SU-DHL-6 (cell line): ENCODE measurements at regions not wholly inside any gene's neighbourhood (a gene's known extent, or its start where the extent isn't known, plus 50 kb on each side); places are given as distances from the start of the nearest gene placed in this dataset.

ENCODE experiments used
- H2AFZ ChIP-seq: fragments of 200-600 bp; sonication (generic); 2 replicates; pipeline ENCODE4 v1.6.1; 2014; ENCODE audit warnings: low read depth, mild to moderate bottlenecking, moderate library complexity, mixed read lengths, antibody characterized with exemption, low read length; ENCODE audit not compliant: severe bottlenecking
- H3F3A ChIP-seq: fragments of 200-600 bp; shearing (Covaris generic); 2 replicates; pipeline ENCODE4 v1.6.0; 2016; ENCODE audit warnings: antibody characterized with exemption, mild to moderate bottlenecking; ENCODE audit not compliant: insufficient read depth
- H3K27ac ChIP-seq: fragments of 200-600 bp; sonication (generic); 2 replicates; pipeline ENCODE4 v1.5.1; 2016; ENCODE audit warnings: low read depth, mild to moderate bottlenecking, low read length, moderate library complexity, mixed read lengths
- H3K27me3 ChIP-seq: fragments of 200-600 bp; sonication (generic), shearing (Covaris generic); 2 replicates; pipeline ENCODE4 v1.6.0; 2014; ENCODE audit warnings: mild to moderate bottlenecking, low read length
- H3K36me3 ChIP-seq: fragments of 200-600 bp; sonication (generic); 2 replicates; pipeline ENCODE4 v1.6.1; 2014; ENCODE audit warnings: mild to moderate bottlenecking, low read length, mixed read lengths
- H3K4me2 ChIP-seq: fragments of 300-600, 200-600 bp; shearing (Covaris generic), sonication (generic); 2 replicates; pipeline ENCODE4 v1.6.0; 2014; ENCODE audit warnings: low read length, low read depth, mild to moderate bottlenecking; ENCODE audit not compliant: poor library complexity, severe bottlenecking
- H3K4me3 ChIP-seq: fragments of 200-600 bp; sonication (generic); 2 replicates; pipeline ENCODE4 v1.5.1; 2014; ENCODE audit warnings: antibody characterized with exemption, low read length, mild to moderate bottlenecking, mixed read lengths; ENCODE audit not compliant: insufficient read depth, poor library complexity, severe bottlenecking
- H3K79me2 ChIP-seq: fragments of 200-600 bp; sonication (generic); 2 replicates; pipeline ENCODE4 v1.6.1; 2014; ENCODE audit warnings: mild to moderate bottlenecking, low read length, moderate library complexity; ENCODE audit not compliant: insufficient read depth
- H3K9ac ChIP-seq: fragments of 200-600 bp; sonication (generic); 2 replicates; pipeline ENCODE4 v1.7.0; 2014; ENCODE audit warnings: mild to moderate bottlenecking, low read length
- H3K9me2 ChIP-seq: fragments of 200-600 bp; sonication (generic); replicated peaks from 2 replicates; pipeline ENCODE4 v1.6.1; 2014; ENCODE audit warnings: low read length; ENCODE audit not compliant: insufficient read depth
- H3K9me3 ChIP-seq: fragments of 200-600 bp; sonication (generic); 2 replicates; pipeline ENCODE4 v1.6.1; 2014; ENCODE audit warnings: low read length, mixed read lengths; ENCODE audit not compliant: insufficient read depth
- H4K20me1 ChIP-seq: fragments of 200-600 bp; sonication (generic); 2 replicates; pipeline ENCODE4 v1.6.1; 2014; ENCODE audit warnings: low read depth, mild to moderate bottlenecking, antibody characterized with exemption, low read length, moderate library complexity, mixed read lengths
- EZH2phosphoT487 ChIP-seq: fragments of 200-600 bp; sonication (generic), shearing (Covaris generic); conservative IDR thresholded peaks from 2 replicates; pipeline ENCODE4 v1.6.1; 2018; ENCODE audit warnings: mild to moderate bottlenecking, antibody characterized with exemption, low read length, moderate library complexity, mixed read lengths
- TF ChIP-seq, protein P1 (sequence below): fragments of 200-600 bp; sonication (generic); IDR thresholded peaks from one replicate; pipeline ENCODE4 v1.5.1; 2017; ENCODE audit warnings: antibody characterized with exemption, mild to moderate bottlenecking, low read length, moderate library complexity; ENCODE audit not compliant: insufficient read depth, poor library complexity, severe bottlenecking

DNA sequence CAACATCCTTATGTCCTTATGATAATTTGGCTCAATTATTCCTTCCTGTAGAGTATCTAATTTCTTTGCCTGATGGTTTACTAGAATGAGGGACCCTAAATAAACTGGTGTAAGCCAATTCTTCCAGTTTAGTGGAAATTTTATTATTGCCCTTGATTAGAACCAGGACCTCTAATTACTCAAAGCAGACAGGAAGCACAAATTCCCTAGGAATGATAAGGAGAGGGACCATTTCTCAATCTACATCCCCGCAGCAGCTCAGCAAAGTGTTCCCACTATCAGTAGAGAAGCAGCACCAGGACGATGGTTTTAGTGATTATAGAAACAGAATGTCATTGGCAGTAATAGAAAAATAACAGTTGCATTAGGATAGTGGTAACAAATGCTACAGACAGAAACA lies 97.1 kb downstream of the PLPPR4 start:
- Histone ChIP-seq H3K4me2 (no peak overlapping the region), H3F3A (no peaks in the 10 kb centered on the region), H4K20me1 (no peaks in the 10 kb centered on the region), H3K79me2 (no peaks in the 10 kb centered on the region), H3K9me3 (no peaks in the 10 kb centered on the region), H3K9ac (no peak overlapping the region), H3K9me2 (no peaks in the 10 kb centered on the region), H3K4me3 (no peak overlapping the region), H3K27ac (no peak overlapping the region), H3K27me3 (no peaks in the 10 kb centered on the region), H3K36me3 (no peaks in the 10 kb centered on the region), H2AFZ (no peak overlapping the region)
- TF ChIP-seq, protein P1, sequence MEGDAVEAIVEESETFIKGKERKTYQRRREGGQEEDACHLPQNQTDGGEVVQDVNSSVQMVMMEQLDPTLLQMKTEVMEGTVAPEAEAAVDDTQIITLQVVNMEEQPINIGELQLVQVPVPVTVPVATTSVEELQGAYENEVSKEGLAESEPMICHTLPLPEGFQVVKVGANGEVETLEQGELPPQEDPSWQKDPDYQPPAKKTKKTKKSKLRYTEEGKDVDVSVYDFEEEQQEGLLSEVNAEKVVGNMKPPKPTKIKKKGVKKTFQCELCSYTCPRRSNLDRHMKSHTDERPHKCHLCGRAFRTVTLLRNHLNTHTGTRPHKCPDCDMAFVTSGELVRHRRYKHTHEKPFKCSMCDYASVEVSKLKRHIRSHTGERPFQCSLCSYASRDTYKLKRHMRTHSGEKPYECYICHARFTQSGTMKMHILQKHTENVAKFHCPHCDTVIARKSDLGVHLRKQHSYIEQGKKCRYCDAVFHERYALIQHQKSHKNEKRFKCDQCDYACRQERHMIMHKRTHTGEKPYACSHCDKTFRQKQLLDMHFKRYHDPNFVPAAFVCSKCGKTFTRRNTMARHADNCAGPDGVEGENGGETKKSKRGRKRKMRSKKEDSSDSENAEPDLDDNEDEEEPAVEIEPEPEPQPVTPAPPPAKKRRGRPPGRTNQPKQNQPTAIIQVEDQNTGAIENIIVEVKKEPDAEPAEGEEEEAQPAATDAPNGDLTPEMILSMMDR, result no peak
- no peak for TF ChIP-seq EZH2phosphoT487

DNA sequence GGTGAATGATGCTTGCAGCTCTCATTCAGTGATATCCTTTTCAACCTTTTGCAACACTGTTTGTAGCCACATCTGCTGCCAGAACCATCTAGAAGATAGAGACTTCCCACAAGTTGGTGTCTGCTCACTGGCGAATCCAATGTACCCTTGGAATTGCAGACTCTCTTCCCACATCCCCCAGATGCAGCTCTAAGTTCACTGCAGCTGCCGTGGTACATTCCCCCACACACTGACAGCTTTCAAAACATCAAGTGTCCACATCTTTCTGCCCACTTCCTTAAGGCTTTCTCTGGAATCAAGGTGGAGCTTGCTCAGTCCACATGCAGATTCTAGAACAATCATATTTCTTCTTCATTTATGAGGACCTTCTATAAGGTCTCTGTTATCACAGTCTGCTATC lies 99.2 kb downstream of the PLPPR4 start:
- H3K36me3 ChIP-seq, result no peaks in the 10 kb centered on the region

DNA sequence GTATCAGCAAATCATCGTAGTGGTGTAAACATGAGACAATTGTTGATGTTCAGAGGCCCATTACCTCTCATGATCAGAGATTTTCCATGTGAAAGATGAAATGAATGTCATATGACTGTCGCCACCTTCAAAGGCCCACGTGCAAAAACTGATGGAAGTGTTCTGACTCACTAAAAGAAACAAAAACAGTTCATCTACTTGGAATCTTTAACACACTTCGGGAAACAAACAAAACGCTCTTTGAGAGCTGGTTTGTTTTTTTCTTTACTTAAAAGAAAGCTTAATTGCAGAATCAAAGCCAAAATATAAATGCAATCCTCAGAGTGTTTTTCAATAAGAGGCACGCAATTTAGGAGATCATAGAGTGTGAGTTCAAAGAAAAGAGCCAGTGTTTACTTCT lies 100.8 kb downstream of the PLPPR4 start:
- Histone ChIP-seq H3K27me3 (no peaks in the 10 kb centered on the region), H3K4me3 (no peak overlapping the region), H3K4me2 (no peak overlapping the region), H3K36me3 (no peaks in the 10 kb centered on the region), H3F3A (no peaks in the 10 kb centered on the region), H3K27ac (no peak overlapping the region), H3K9ac (no peak overlapping the region), H3K79me2 (no peaks in the 10 kb centered on the region), H4K20me1 (no peaks in the 10 kb centered on the region), H3K9me2 (no peaks in the 10 kb centered on the region), H2AFZ (no peak overlapping the region), H3K9me3 (no peaks in the 10 kb centered on the region)
- TF ChIP-seq, protein P1, result no peak
- TF ChIP-seq EZH2phosphoT487, result no peak

More for the DNA sequence above, 99.2 kb downstream of the PLPPR4 start:
- Histone ChIP-seq H4K20me1 (no peaks in the 10 kb centered on the region), H3K9ac (no peak overlapping the region), H3K27me3 (no peaks in the 10 kb centered on the region), H3K9me2 (no peaks in the 10 kb centered on the region), H3K79me2 (no peaks in the 10 kb centered on the region), H3F3A (no peaks in the 10 kb centered on the region), H3K9me3 (no peaks in the 10 kb centered on the region), H3K4me2 (no peak overlapping the region), H2AFZ (no peak overlapping the region), H3K4me3 (no peak overlapping the region), H3K27ac (no peak overlapping the region)
- no peak for TF ChIP-seq EZH2phosphoT487
- TF ChIP-seq, protein P1, result no peak
